GM23248 (cell line): ENCODE measurements at regions not wholly inside any gene's neighbourhood (a gene's known extent, or its start where the extent isn't known, plus 50 kb on each side); places are given as distances from the start of the nearest gene placed in this dataset.

Source experiments
- EZH2 ChIP-seq: fragments of 200-600 bp; sonication (generic); IDR thresholded peaks from 2 replicates; pipeline ENCODE4 v1.6.1; 2018; ENCODE audit warnings: antibody characterized with exemption, mild to moderate bottlenecking; ENCODE audit not compliant: insufficient read depth, poor library complexity, severe bottlenecking
- EZH2phosphoT487 ChIP-seq: fragments of 200-600 bp; sonication (generic); IDR thresholded peaks from 2 replicates; pipeline ENCODE4 v1.6.1; 2018; ENCODE audit warnings: antibody characterized with exemption, moderate library complexity, mild to moderate bottlenecking, low read depth; ENCODE audit not compliant: insufficient read depth

- no peak for TF ChIP-seq EZH2phosphoT487
- TF ChIP-seq EZH2, result no peak
Observed at GRCh38 chr14:71202881-71203280, 295.6 kb downstream of the PCNX1 start.
